ENCODE measurements at regions not wholly inside any gene's neighbourhood (a gene's known extent, or its start where the extent isn't known, plus 50 kb on each side); places are given as distances from the start of the nearest gene placed in this dataset.
"Not testable (repeated sequence)": the region's sequence is repeated elsewhere in the genome, so short reads cannot be mapped to it uniquely, and the experiment has no call there.

DNA sequence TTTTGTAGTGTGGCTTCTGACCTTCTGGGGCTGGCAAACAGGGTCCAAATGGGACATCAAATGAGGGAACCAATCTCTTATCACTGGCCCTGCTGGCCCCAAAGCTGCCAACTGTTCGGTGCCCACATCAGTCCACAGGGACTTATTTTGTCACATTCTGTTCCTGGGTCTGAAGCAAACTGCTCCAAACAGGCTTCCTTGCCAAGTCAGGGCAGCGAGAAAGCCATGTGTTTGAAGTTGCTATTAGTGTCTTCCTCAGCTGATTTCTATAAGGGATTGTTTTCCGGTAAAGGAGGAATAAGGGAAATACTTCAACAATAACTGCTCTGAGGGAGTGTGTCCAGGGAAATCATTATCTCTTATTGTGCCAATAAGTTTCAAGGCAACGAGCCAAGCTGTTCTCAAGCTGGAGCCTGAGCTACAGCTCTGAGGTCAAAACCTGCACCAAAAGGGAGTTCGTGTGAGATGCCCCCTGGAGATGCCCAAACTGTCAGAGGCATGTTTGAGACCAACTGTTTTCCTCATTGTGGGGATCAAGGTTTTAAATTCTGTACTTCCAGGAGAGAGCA lies 381.4 kb upstream of the PROX1 start:
- ATAC-seq (no peak), DNase-seq (no peak)
- Mint-ChIP-seq H3K27ac (no peak overlapping the region), H3K9me3 (no peaks in the 10 kb centered on the region), H3K4me3 (no peak overlapping the region), H3K27me3 (peaks cover 11% of the 10 kb centered on the region), H3K36me3 (ENCODE audit: low read depth) (no peaks in the 10 kb centered on the region), H3K4me1 (no peaks in the 10 kb centered on the region)

DNA sequence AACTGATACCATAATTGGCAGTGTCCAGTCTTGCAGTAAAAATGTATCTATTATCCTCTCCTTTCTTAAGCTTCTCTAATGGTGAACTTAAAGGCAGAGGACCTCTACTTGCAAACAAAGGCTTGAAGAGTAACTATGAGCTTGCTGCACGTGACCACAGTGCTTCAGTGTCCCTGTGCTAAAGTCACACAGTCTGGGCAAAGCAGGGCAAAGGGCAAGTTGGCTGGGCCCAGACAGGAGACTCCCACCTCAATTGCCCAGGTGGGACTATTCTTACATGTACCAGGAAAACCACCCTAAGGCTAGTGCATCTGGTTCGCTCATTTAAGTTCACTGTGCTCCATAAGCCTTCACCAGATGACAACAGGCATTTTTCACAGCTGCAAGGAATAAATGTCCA lies 374.2 kb upstream of the PROX1 start:
- Mint-ChIP-seq H3K4me3 (no peak overlapping the region), H3K4me1 (no peaks in the 10 kb centered on the region), H3K27me3 (peaks cover 10% of the 10 kb centered on the region), H3K9me3 (no peaks in the 10 kb centered on the region), H3K27ac (no peak overlapping the region), H3K36me3 (ENCODE audit: low read depth) (no peaks in the 10 kb centered on the region)
- no peak for ATAC-seq
- no peak for DNase-seq

DNA sequence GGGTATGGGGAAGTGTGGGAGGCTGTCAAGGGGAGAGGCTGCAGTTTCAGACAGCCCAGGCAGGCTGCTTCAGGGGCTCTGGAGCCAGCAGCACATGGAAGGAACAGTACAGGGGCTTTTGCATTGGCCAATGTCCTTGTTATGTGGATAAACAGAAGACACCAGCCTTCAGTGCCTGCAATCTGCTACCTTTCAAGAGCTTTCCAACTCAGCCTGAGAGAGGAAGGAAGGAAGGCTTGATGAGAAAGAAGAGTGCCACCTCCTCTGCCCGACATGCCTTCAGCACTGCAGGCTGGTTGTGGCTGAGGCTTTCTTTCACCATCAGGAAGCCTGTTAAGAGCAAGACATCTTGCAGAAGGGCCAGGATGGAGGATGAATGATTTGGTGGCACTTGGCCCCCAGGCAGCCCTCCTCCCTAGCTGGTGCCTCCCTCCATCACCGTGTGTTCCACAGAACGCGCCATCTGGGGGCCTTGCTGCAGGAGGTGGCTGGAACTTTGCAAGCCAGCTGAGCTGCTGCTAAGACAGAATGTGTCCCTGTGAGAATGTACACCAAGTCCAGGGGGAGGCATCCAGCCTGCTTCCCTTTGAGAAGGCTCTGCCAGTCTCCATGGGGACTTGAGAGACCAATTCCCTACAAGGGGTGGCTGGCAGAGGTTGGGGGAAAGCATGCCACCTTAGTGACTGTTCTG lies 372.4 kb upstream of the PROX1 start:
- no peaks in the 10 kb centered on the region for H3K4me1 Mint-ChIP-seq
- H3K4me3 Mint-ChIP-seq: no peak overlapping the region
- no peak for ATAC-seq
- H3K27ac Mint-ChIP-seq: no peak overlapping the region
- no peak for DNase-seq
- H3K9me3 Mint-ChIP-seq: no peaks in the 10 kb centered on the region
- H3K27me3 Mint-ChIP-seq: peaks cover 5% of the 10 kb centered on the region
- no peaks in the 10 kb centered on the region for H3K36me3 Mint-ChIP-seq (ENCODE audit: low read depth)

DNA sequence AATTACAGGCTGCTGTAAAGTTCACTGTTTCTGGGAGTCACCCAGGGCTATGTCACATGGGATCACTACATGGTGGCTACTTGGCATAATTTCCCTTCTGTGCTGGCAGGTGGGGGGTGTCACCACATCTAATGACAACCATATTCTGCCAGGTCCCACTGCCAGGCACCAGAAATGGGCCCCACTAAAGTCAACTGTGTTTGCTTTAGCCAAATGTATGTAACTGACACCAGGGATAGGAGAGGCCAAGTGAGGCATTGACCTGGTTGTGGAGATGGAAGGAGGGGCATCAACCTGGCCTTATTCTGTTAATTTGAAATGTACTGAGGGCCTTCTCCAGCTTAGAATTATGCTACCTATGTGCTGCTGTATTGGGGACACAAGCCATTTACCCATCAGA lies 370.6 kb upstream of the PROX1 start:
- Mint-ChIP-seq H3K4me1 (no peaks in the 10 kb centered on the region), H3K9me3 (no peaks in the 10 kb centered on the region), H3K27ac (no peak overlapping the region), H3K27me3 (peaks cover 8% of the 10 kb centered on the region), H3K4me3 (no peak overlapping the region), H3K36me3 (ENCODE audit: low read depth) (no peaks in the 10 kb centered on the region)
- DNase-seq (no peak), ATAC-seq (no peak)

DNA sequence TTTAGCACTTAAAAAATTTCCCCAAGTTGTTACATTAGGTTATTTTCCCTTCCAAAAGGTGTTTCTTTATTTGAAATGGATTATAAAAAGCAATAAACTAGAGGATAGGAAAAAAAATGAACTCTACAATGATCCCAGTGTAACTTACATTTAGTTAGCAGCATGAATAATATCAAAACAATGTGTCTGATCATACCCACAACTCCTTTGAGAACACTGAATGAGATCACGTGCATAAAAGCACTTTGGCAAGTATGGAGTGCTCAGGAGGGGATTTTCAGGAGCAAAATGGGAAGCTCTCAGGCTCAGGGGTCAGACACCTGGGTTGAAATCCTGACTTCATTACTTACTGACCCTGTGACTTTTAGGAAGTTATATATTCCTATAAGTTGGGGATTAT lies 369.7 kb upstream of the PROX1 start:
- peaks cover 8% of the 10 kb centered on the region for H3K27me3 Mint-ChIP-seq
- H3K4me3 Mint-ChIP-seq: no peak overlapping the region
- H3K36me3 Mint-ChIP-seq (ENCODE audit: low read depth): no peaks in the 10 kb centered on the region
- ATAC-seq (no peak), DNase-seq (no peak)
- H3K9me3 Mint-ChIP-seq: no peaks in the 10 kb centered on the region
- no peak overlapping the region for H3K27ac Mint-ChIP-seq
- peaks cover 8% of the 10 kb centered on the region for H3K4me1 Mint-ChIP-seq

DNA sequence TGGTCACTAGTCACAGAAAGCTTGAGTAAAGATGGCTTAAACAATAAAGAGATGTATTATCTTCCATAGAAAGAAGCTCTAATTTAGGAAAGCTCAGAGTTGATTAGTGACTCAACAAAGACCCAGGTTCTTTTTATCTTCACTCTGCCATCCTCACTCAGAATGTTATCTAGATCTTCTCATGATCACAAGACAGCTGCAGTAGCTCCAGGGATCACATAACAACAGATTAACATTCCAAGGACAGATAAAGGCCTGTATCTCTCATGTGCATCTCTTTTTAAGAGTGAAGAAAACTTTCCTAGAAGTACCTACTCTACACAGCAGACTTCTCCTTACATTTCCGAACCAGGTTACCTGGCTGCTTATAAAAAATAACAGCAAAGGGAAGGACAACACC lies 368.7 kb upstream of the PROX1 start:
- DNase-seq: no peak
- ATAC-seq: no peak
- Mint-ChIP-seq H3K27ac (no peak overlapping the region), H3K27me3 (peaks cover 7% of the 10 kb centered on the region), H3K4me1 (peaks cover 9% of the 10 kb centered on the region), H3K36me3 (ENCODE audit: low read depth) (no peaks in the 10 kb centered on the region), H3K9me3 (no peaks in the 10 kb centered on the region), H3K4me3 (no peak overlapping the region)

DNA sequence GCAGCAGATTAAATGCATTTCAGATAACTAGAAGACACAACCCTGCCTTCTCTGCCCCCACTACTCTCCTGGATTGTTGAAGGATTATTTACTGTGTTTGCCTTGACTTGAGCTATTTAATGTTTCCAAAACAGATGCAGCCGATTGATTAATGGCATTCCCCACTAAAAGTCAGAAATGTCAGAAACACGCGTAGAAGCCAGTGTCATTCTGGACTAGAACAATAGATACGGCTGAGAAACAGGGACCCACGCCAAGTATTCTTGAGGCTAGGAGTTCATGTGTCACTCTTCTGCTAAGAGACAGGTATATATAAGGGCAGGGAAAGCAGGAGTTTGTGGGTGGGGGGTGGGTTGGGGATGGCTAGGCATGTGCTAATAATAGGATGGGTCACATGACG lies 366.7 kb upstream of the PROX1 start:
- peaks cover 3% of the 10 kb centered on the region for H3K27me3 Mint-ChIP-seq
- no peak for DNase-seq
- no peaks in the 10 kb centered on the region for H3K36me3 Mint-ChIP-seq (ENCODE audit: low read depth)
- no peak overlapping the region for H3K27ac Mint-ChIP-seq
- no peaks in the 10 kb centered on the region for H3K9me3 Mint-ChIP-seq
- no peak for ATAC-seq
- H3K4me3 Mint-ChIP-seq: no peak overlapping the region
- peaks cover 9% of the 10 kb centered on the region for H3K4me1 Mint-ChIP-seq

DNA sequence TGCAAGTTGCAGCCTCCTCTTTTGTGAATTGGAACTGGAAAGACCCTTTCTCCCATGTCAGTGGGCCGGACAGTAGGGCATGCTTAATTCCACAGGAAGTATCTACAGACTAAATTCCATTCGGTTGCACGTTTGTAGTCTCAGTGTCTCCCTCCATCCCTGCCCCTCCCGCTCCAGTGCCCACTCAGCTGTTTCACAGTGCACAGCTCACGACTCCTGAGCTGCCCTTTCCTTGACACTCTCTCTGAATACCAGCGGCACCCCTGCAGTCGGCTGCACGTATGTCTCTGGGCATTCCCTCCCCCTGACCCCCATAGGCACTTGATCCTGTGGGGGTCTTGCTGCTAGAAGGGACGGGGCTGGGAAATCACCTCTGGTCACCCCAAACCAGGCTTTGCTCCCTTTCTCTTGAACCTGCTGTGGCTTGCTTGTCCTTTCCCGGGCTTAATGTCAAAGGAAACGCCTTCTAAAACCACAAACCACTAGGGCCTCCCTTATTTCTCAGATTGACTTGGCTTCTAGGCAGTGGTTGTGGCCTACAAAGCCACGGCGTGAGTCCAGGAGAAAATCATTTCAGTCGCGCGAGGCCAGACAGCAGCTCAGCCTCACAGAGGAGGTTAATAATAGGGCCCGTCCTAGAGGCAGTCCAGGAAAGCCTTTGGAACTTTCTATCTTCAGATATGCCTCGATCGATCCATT lies 365.3 kb upstream of the PROX1 start:
- Mint-ChIP-seq H3K9me3 (no peaks in the 10 kb centered on the region), H3K36me3 (ENCODE audit: low read depth) (no peaks in the 10 kb centered on the region), H3K4me1 (peaks cover 9% of the 10 kb centered on the region), H3K27me3 (peaks cover 2% of the 10 kb centered on the region), H3K27ac (peak overlapping the region; percentile 30), H3K4me3 (no peak overlapping the region)
- ATAC-seq (peak; percentile 78), DNase-seq (peak; percentile 6)

DNA sequence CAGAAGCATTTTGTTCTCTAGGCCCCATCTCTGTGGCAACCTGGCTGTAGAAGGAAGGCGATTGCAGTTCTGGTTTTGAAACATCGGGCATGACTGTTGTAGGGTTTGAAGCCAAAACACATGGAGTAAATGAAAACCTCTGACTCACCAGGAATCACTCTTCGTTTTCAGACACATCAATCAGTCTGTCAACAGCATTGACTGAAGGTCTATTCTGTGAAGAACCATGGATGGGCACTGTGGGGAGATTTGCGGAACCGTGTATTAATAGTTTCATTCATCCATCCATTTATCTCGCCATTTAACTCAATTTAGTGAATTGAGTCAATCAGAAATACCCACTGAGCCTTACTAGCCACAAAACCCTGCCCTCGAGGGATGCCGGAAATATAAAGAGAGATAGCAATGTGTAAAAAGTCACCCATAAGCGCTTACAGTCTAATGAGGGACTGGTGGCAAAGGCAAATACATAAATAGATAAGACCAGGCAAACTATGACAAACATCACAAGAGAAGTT lies 364.6 kb upstream of the PROX1 start:
- peaks cover 9% of the 10 kb centered on the region for H3K4me1 Mint-ChIP-seq
- no peaks in the 10 kb centered on the region for H3K36me3 Mint-ChIP-seq (ENCODE audit: low read depth)
- no peak overlapping the region for H3K27ac Mint-ChIP-seq
- H3K9me3 Mint-ChIP-seq: no peaks in the 10 kb centered on the region
- ATAC-seq (no peak), DNase-seq (no peak)
- peaks cover 2% of the 10 kb centered on the region for H3K27me3 Mint-ChIP-seq
- H3K4me3 Mint-ChIP-seq: no peak overlapping the region

DNA sequence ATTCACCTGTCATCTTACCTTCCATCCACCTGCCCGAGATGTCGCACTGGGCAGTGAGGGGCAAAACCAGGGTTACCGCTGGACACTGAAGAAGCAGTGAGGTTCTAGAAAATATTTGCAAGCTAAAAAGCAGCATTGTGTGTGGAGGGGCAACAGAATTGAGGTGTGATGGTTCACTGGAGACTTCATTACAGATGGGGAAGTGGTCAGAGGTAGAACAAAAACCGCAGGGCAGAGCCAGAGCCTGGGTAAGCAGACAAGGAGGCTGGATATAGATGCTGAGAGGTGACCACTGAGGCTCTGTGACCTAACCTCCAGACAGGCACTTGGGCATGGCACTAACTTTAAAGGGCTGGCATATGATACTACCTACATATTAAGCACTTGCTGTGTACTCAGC lies 363.9 kb upstream of the PROX1 start:
- ATAC-seq: no peak

DNA sequence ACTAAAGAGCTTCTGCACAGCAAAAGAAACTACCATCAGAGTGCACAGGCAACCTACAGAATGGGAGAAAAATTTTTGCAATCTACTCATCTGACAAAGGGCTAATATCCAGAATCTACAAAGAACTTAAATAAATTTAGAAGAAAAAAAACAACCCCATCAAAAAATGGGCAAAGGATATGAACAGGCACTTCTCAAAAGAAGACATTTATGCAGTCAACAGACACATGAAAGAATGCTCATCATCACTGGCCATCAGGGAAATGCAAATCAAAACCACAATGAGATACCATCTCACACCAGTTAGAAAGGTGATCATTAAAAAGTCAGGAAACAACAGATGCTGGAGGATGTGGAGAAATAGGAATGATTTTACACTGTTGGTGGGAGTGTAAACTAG lies 351.0 kb upstream of the PROX1 start:
- ATAC-seq; H3K27me3 Mint-ChIP-seq; H3K4me1 Mint-ChIP-seq; H3K27ac Mint-ChIP-seq; H3K36me3 Mint-ChIP-seq (ENCODE audit: low read depth); DNase-seq; H3K4me3 Mint-ChIP-seq: not testable (repeated sequence)
- H3K9me3 Mint-ChIP-seq: peaks cover 26% of the 10 kb centered on the region

More for the DNA sequence above, 363.9 kb upstream of the PROX1 start:
- H3K4me3 Mint-ChIP-seq: no peak overlapping the region
- no peaks in the 10 kb centered on the region for H3K36me3 Mint-ChIP-seq (ENCODE audit: low read depth)
- H3K4me1 Mint-ChIP-seq: peaks cover 9% of the 10 kb centered on the region
- no peak overlapping the region for H3K27ac Mint-ChIP-seq
- DNase-seq: no peak
- no peaks in the 10 kb centered on the region for H3K9me3 Mint-ChIP-seq
- peaks cover 2% of the 10 kb centered on the region for H3K27me3 Mint-ChIP-seq

DNA sequence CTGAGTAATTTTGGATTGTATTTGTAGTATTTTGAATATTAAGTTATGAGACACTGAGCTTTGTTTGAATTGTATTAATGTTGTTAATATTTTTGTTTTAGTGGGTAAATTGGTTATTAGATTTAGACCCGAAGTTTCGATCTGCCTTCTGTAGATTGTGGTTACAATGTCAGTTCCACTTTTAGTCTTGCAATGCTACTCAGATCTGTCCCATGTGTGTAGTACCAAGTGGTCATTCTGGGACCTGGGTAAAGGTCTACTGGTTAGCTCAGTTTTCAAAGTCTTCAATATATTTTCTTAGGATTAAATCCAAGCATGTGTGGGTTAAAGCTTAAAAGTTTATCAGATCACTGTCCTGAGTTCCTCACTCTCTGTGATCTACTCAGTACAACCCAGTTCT lies 346.5 kb upstream of the PROX1 start:
- ATAC-seq (no peak), DNase-seq (no peak)
- no peak overlapping the region for H3K27ac Mint-ChIP-seq
- peaks cover 8% of the 10 kb centered on the region for H3K9me3 Mint-ChIP-seq
- no peak overlapping the region for H3K4me3 Mint-ChIP-seq
- H3K4me1 Mint-ChIP-seq: no peaks in the 10 kb centered on the region
- H3K27me3 Mint-ChIP-seq: peaks cover 2% of the 10 kb centered on the region
- H3K36me3 Mint-ChIP-seq (ENCODE audit: low read depth): no peaks in the 10 kb centered on the region

DNA sequence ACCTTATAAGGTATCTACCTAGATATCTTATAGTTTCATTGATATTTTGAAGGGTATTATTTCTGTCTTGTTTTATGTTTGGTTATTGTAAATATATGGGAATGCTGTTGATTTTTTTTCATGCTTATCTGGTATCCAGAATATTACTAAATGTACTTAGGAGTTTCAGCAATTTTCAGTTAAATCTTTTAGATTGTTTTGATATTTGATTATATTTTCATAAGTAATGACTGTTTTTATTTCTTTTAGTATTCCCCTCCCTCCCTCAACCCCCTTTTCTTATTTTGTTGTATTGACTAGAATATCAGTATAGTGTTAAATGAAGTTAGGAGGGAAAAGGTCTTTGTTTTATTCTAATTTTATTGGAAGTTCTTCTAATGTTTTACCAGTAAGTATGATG lies 344.4 kb upstream of the PROX1 start:
- Mint-ChIP-seq H3K27ac (no peak overlapping the region), H3K4me3 (no peak overlapping the region)
- DNase-seq: no peak

DNA sequence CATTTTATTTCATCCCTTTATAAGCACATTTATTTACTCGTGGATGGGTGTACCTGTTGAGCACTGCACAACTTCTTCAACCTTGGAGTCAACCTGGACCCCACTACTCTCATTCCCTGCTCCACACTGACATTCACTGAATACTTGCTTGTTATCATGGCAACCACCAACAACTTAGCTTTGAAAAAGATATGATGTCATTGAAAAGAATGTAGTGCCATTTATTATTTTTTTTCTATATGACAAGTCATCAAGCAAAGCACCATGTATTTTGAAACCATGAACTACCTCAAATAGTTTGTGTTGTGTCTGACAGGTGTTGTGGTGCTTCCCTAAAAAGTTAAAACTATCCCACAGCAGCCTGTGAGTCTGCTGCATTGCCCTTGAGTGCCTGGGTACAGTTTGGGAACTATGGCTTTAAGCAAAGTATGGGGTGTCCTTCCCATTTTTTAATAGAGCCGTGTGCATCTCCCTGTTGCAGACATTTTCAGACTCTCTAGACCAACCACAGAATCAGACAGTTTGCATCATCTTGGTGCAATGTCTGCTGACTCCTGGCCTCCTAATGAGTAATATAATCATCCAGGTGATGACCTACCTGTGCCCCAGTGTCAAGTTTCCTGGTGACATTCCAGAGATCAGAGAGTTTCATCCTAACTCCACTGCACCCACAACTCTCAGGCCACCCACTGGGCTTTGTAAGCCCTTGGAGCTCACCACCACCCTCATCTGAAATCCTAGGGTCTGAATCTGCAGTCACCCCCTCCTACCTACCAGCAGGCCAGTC lies 339.7 kb upstream of the PROX1 start:
- H3K4me3 Mint-ChIP-seq: no peak overlapping the region
- no peaks in the 10 kb centered on the region for H3K36me3 Mint-ChIP-seq (ENCODE audit: low read depth)
- peaks cover 9% of the 10 kb centered on the region for H3K27me3 Mint-ChIP-seq
- H3K4me1 Mint-ChIP-seq: no peaks in the 10 kb centered on the region
- no peak for ATAC-seq
- DNase-seq: no peak
- no peaks in the 10 kb centered on the region for H3K9me3 Mint-ChIP-seq
- H3K27ac Mint-ChIP-seq: no peak overlapping the region

More for the DNA sequence above, 344.4 kb upstream of the PROX1 start:
- Mint-ChIP-seq H3K27me3 (peaks cover 5% of the 10 kb centered on the region), H3K9me3 (peaks cover 8% of the 10 kb centered on the region), H3K4me1 (no peaks in the 10 kb centered on the region), H3K36me3 (ENCODE audit: low read depth) (no peaks in the 10 kb centered on the region)
- no peak for ATAC-seq
